GM23338 (cell line): ENCODE measurements at regions not wholly inside any gene's neighbourhood (a gene's known extent, or its start where the extent isn't known, plus 50 kb on each side); places are given as distances from the start of the nearest gene placed in this dataset.
A peak's percentile ranks its signal among the peaks of the same experiment; 100 is the strongest.

Source experiments
- CTCF ChIP-seq, 2 experiments: fragments of 200-600 bp in 1 of 2; sonication (generic) in 1 of 2; conservative IDR thresholded peaks; 2 replicates each; pipeline versions ENCODE4 v1.5.1 to v1.6.1; 2016 to 2017; ENCODE audit warnings: antibody characterized with exemption in 2 of 2, low read depth in 2 of 2, mild to moderate bottlenecking in 2 of 2, moderate library complexity in 1 of 2
- POLR2AphosphoS5 ChIP-seq: IDR thresholded peaks from 2 replicates; pipeline ENCODE4 v1.6.1; 2016; ENCODE audit warnings: antibody characterized with exemption, low read depth

- TF ChIP-seq POLR2AphosphoS5 (no peak), CTCF (conservative IDR thresholded peaks at IDR 0.05; ENCODE audit: low read depth in 2 of 2) (peak in 1 of 2 experiments; percentile 42; a peak in 3 of 4 replicates)
Observed at GRCh38 chr4:91734682-91735081, 569.1 kb upstream of the GRID2 start.
